HepG2 (cell line): ENCODE measurements at regions not wholly inside any gene's neighbourhood (a gene's known extent, or its start where the extent isn't known, plus 50 kb on each side); places are given as distances from the start of the nearest gene placed in this dataset.
"Not testable (repeated sequence)": the region's sequence is repeated elsewhere in the genome, so short reads cannot be mapped to it uniquely, and the experiment has no call there.

Experiments
- ATF2 ChIP-seq: sonication (generic); formaldehyde crosslinking; IDR thresholded peaks from 2 replicates; pipeline ENCODE4 v1.4.0; 2020; ENCODE audit warnings: missing genetic modification reagents
- MIER3 ChIP-seq: IDR thresholded peaks from 2 replicates; pipeline ENCODE4 v1.6.1; 2016; ENCODE audit warnings: missing compliant biosample characterization, borderline replicate concordance
- NFYB ChIP-seq: sonication (generic); formaldehyde crosslinking; IDR thresholded peaks from 2 replicates; pipeline ENCODE4 v1.4.0; 2020; ENCODE audit warnings: missing genetic modification reagents
- ZFP90 ChIP-seq: sonication (generic); formaldehyde crosslinking; IDR thresholded peaks from 2 replicates; pipeline ENCODE4 v1.8.0; 2022; ENCODE audit warnings: missing genetic modification reagents, mild to moderate bottlenecking, inconsistent platforms, borderline replicate concordance
- ZNF24 ChIP-seq: fragments of 450-650 bp; IDR thresholded peaks from 2 replicates; pipeline ENCODE4 v1.6.1; 2017; ENCODE audit warnings: antibody characterized with exemption, mild to moderate bottlenecking
- TF ChIP-seq, protein P1 (sequence below): IDR thresholded peaks from 2 replicates; pipeline ENCODE4 v1.6.1; 2012; ENCODE audit warnings: low read length, improper control_type of control experiment
- TF ChIP-seq, protein P2 (sequence below): sonication (generic); formaldehyde crosslinking; IDR thresholded peaks from 2 replicates; pipeline ENCODE4; 2020; ENCODE audit warnings: missing genetic modification reagents, mild to moderate bottlenecking, borderline replicate concordance

DNA sequence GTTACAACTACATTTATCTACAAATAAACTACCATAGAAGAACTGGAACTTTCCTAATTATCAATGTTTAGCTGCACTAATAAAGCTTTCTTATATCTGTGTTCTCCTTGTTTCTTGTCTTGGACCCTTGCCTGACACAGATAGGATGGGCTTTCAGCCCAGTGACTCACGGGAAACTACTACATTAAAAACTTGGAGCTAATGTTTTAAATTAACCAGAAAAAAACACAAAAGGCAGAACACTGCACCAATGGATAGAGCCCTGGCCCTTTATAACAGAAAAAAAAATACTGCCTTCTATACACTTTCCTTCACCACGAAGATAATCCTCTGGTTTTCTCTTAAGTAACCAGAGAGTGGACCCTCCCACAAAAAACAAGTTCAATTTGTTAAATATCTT lies 223.9 kb downstream of the BCL2L11 start:
- TF ChIP-seq NFYB (CRISPR knock-in tag); ZNF24; ZFP90 (CRISPR knock-in tag); ATF2 (CRISPR knock-in tag); MIER3 (CRISPR knock-in tag): not testable (repeated sequence)
- TF ChIP-seq, protein P1, sequence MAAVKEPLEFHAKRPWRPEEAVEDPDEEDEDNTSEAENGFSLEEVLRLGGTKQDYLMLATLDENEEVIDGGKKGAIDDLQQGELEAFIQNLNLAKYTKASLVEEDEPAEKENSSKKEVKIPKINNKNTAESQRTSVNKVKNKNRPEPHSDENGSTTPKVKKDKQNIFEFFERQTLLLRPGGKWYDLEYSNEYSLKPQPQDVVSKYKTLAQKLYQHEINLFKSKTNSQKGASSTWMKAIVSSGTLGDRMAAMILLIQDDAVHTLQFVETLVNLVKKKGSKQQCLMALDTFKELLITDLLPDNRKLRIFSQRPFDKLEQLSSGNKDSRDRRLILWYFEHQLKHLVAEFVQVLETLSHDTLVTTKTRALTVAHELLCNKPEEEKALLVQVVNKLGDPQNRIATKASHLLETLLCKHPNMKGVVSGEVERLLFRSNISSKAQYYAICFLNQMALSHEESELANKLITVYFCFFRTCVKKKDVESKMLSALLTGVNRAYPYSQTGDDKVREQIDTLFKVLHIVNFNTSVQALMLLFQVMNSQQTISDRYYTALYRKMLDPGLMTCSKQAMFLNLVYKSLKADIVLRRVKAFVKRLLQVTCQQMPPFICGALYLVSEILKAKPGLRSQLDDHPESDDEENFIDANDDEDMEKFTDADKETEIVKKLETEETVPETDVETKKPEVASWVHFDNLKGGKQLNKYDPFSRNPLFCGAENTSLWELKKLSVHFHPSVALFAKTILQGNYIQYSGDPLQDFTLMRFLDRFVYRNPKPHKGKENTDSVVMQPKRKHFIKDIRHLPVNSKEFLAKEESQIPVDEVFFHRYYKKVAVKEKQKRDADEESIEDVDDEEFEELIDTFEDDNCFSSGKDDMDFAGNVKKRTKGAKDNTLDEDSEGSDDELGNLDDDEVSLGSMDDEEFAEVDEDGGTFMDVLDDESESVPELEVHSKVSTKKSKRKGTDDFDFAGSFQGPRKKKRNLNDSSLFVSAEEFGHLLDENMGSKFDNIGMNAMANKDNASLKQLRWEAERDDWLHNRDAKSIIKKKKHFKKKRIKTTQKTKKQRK, result not testable (repeated sequence)
- TF ChIP-seq, protein P2, sequence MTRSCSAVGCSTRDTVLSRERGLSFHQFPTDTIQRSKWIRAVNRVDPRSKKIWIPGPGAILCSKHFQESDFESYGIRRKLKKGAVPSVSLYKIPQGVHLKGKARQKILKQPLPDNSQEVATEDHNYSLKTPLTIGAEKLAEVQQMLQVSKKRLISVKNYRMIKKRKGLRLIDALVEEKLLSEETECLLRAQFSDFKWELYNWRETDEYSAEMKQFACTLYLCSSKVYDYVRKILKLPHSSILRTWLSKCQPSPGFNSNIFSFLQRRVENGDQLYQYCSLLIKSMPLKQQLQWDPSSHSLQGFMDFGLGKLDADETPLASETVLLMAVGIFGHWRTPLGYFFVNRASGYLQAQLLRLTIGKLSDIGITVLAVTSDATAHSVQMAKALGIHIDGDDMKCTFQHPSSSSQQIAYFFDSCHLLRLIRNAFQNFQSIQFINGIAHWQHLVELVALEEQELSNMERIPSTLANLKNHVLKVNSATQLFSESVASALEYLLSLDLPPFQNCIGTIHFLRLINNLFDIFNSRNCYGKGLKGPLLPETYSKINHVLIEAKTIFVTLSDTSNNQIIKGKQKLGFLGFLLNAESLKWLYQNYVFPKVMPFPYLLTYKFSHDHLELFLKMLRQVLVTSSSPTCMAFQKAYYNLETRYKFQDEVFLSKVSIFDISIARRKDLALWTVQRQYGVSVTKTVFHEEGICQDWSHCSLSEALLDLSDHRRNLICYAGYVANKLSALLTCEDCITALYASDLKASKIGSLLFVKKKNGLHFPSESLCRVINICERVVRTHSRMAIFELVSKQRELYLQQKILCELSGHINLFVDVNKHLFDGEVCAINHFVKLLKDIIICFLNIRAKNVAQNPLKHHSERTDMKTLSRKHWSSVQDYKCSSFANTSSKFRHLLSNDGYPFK (CRISPR knock-in tag), result not testable (repeated sequence)
